Stimulated activated naive CD8-positive, alpha-beta T cell treated with anti-CD3 and anti-CD28 coated beads, Interleukin-15, amount 100 ng/mL, for 72 hours (primary cell): ENCODE measurements at regions not wholly inside any gene's neighbourhood (a gene's known extent, or its start where the extent isn't known, plus 50 kb on each side); places are given as distances from the start of the nearest gene placed in this dataset.
"Not testable (repeated sequence)": the region's sequence is repeated elsewhere in the genome, so short reads cannot be mapped to it uniquely, and the experiment has no call there.

Source experiments
- ATAC-seq: fragments of 150-1000 bp; cut with Tn5 transposase; 2 replicates; pipeline ENCODE4 v1.10.0; 2021; ENCODE audit warnings: mild to moderate bottlenecking, moderate library complexity
- DNase-seq, 2 donors: peaks; one replicate each; pipeline ENCODE4 v3.0.0; 2021 to 2022
- H3K27ac Mint-ChIP-seq, 2 donors: one replicate each; pipeline ENCODE4 v1.8.0; 2022; ENCODE audit warnings: mild to moderate bottlenecking in 2 of 2, mixed read lengths in 2 of 2, moderate library complexity in 2 of 2
- H3K27me3 Mint-ChIP-seq: one replicate; pipeline ENCODE4 v1.8.0; 2022; ENCODE audit warnings: mixed read lengths
- H3K4me1 Mint-ChIP-seq: one replicate; pipeline ENCODE4 v1.8.0; 2022; ENCODE audit warnings: mild to moderate bottlenecking, mixed read lengths
- H3K4me3 Mint-ChIP-seq, 2 donors: one replicate each; pipeline ENCODE4 v1.8.0; 2022; ENCODE audit warnings: mild to moderate bottlenecking in 2 of 2, mixed read lengths in 2 of 2, moderate library complexity in 1 of 2
- H3K9me3 Mint-ChIP-seq, 2 donors: one replicate each; pipeline ENCODE4 v1.8.0; 2022; ENCODE audit warnings: mixed read lengths in 2 of 2

DNA sequence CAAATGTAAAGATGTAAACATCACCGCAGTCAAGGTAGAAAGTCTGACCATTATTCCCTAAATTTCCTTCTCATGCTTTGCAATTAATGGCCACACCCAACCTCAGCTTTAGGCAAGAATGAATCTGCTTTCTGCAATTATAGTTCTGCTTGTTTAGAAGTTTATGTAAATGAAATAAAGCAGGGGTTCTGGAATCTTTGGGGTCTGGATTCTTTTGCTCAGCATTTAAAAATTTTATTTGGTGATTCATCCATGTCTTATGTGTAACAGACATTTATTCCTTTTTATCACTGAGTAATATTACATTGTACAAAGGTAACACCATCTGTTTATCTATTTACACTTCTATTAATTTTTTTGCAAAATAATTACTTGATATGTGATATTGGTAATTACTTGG lies 613.6 kb downstream of the UTRN start:
- no peak overlapping the region for H3K4me3 Mint-ChIP-seq
- ATAC-seq: no peak
- no peak for DNase-seq
- H3K4me1 Mint-ChIP-seq: peaks cover 5% of the 10 kb centered on the region
- peaks cover 16 to 17% of the 10 kb centered on the region in 2 donors for H3K9me3 Mint-ChIP-seq
- H3K27me3 Mint-ChIP-seq: peaks cover 9% of the 10 kb centered on the region
- H3K27ac Mint-ChIP-seq: no peak overlapping the region

DNA sequence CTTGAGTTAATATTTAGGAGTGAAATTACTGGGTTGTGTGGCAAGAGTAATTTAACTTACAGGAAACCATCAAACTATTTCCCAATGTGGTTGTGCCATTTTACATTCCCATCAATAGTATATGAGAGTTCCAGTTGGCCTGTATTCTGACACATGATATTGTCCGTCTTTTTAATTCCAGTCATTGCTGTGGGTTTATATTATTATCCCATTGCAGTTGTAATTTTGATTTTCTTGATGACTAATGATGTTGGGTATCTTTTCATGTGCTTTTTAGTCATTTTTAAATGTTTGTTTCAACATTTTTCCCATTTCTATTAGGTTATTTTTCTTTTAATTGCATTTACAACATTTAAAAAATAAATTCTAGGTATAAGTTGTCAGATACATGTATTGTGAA lies 614.0 kb downstream of the UTRN start:
- Mint-ChIP-seq H3K4me1 (peaks cover 5% of the 10 kb centered on the region), H3K9me3 (peaks cover 16 to 18% of the 10 kb centered on the region in 2 donors), H3K4me3 (no peak overlapping the region), H3K27ac (no peak overlapping the region), H3K27me3 (peaks cover 9% of the 10 kb centered on the region)
- ATAC-seq (no peak), DNase-seq (no peak)

DNA sequence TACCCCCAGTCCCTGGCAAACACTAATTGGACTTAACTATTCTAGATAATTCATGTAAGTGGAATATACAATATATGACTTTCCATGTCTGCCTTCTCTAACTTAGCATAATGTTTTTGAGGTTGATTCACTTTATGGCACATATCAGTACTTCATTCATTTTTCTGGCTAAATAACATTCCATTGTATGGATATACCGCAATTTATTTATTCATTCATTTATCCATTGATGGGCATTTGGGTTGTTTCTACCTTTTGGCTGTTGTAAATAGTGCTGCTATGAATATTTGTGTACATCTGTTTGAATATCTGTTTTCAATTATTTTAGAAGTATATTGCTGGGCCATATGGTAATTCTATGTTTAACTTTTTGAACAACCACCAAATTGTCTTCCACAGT lies 616.3 kb downstream of the UTRN start:
- no peak overlapping the region for H3K4me3 Mint-ChIP-seq
- peaks cover 5% of the 10 kb centered on the region for H3K4me1 Mint-ChIP-seq
- ATAC-seq (no peak), DNase-seq (no peak)
- no peak overlapping the region for H3K27ac Mint-ChIP-seq
- peaks cover 16 to 18% of the 10 kb centered on the region in 2 donors for H3K9me3 Mint-ChIP-seq
- H3K27me3 Mint-ChIP-seq: peaks cover 9% of the 10 kb centered on the region

DNA sequence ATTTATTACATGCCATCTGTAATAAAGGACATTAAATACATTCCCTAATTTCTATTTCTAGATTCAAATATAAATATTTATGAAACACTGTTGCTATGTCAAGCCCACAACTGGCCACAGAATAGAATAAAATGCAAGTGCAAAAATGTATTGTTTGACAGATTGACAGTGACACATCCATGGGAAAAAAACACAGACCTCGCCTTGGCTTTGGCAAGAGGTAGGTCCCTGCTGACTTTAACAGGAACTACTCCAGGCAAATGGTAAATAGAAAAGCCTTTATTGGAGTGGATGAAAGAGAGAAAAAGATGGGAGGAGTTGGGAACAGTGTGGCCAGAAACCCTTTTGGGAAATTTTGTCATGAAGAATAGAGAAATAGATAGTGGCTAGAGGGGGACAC lies 622.9 kb downstream of the UTRN start:
- no peak overlapping the region for H3K27ac Mint-ChIP-seq
- peaks cover 14% of the 10 kb centered on the region for H3K27me3 Mint-ChIP-seq
- DNase-seq: no peak
- peaks cover 2 to 9% of the 10 kb centered on the region in 2 donors for H3K9me3 Mint-ChIP-seq
- H3K4me1 Mint-ChIP-seq: peaks cover 5% of the 10 kb centered on the region
- no peak overlapping the region for H3K4me3 Mint-ChIP-seq
- no peak for ATAC-seq

DNA sequence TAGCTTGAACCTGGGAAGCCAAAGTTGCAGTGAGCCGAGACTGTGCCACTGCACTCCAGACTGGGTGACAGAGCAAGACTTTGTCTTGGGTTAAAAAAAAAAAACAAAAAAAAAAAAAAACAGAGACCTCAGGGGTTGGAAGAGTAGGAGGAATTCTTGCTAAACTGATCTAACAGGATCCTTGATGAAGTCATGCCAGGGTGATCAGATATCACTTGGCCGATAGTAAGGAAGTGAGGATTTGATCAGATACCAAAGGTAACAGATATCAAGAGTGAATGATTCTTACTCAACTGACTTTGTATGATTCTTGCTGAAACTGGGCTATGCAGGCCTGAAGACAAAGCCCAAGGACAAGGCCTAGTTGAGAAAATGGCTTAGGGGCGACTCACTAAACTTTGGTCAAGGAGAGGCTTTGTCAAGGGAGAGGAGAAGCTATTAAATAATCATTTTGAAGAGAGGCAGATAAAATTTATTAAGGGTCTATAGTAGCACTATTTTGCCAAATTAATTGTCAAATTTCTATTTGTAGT lies 624.7 kb downstream of the UTRN start:
- Mint-ChIP-seq H3K4me1 (peaks cover 5% of the 10 kb centered on the region), H3K27ac (no peak overlapping the region), H3K4me3 (no peak overlapping the region), H3K27me3 (peaks cover 12% of the 10 kb centered on the region), H3K9me3 (no peaks in the 10 kb centered on the region)
- DNase-seq (no peak), ATAC-seq (no peak)

DNA sequence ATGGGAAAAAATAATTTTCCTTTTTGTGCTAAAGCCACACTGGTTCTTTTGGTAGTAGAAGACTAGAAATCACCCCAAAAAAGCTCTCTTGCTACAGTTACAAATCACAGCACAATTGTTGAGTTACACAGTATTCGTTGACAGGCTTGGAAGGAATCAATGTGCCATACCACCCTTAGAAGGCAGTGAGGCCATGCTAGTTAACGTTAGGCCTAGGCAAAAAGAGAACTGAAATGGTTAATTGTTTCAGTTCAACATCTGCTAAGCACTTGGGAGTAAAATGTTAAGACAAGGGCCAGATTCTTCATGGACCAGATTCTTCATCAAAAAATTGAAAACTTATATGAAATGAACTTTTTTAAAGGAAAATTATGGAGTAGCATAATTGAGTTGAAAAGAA lies 626.2 kb downstream of the UTRN start:
- Mint-ChIP-seq H3K9me3 (no peaks in the 10 kb centered on the region), H3K4me1 (peaks cover 5% of the 10 kb centered on the region), H3K4me3 (no peak overlapping the region), H3K27ac (no peak overlapping the region), H3K27me3 (peaks cover 20% of the 10 kb centered on the region)
- DNase-seq (no peak), ATAC-seq (no peak)

DNA sequence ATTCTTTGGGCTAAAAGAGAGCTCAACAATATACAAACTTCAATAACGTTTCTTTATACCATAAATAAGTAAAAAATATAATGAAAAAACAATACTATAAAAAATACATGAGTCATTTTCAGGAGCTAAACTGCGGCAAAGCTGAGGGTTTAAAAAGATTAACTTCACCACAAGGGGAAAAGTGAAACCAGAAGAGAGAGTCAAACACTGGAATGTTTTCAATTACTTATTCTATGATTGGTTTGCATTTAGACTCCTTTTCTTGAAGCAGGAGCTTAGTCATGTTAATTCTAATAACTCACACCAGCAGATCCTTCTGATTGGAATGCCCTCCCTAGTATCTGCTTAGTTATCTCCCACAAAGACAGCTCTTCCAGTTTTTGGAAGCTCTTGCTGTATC lies 627.3 kb downstream of the UTRN start:
- Mint-ChIP-seq H3K4me3 (no peak overlapping the region), H3K27ac (no peak overlapping the region), H3K4me1 (peaks cover 5% of the 10 kb centered on the region), H3K9me3 (no peaks in the 10 kb centered on the region), H3K27me3 (peaks cover 24% of the 10 kb centered on the region)
- DNase-seq (no peak), ATAC-seq (no peak)

DNA sequence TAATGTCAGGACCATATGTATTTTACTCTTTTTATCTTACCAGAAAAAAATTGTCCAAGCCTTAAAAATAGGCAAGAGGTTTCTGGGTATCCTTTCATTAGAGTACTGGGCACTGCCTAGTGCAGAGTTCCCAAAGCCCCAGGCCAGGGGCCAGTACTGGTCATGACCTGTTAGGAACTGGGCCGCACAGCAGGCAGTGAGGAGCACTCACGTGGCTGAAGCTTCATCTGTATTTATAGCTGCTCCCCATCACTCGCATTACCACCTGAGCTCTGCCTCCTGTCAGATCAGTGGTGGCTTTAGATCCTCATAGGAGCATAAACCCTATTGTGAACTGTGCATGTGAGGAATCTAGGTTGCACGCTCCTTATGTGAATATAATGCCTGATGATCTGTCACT lies 632.9 kb downstream of the UTRN start:
- Mint-ChIP-seq H3K9me3 (no peaks in the 10 kb centered on the region), H3K4me3 (no peak overlapping the region), H3K27ac (no peak overlapping the region), H3K4me1 (no peaks in the 10 kb centered on the region), H3K27me3 (peaks cover 14% of the 10 kb centered on the region)
- ATAC-seq (no peak), DNase-seq (no peak)

DNA sequence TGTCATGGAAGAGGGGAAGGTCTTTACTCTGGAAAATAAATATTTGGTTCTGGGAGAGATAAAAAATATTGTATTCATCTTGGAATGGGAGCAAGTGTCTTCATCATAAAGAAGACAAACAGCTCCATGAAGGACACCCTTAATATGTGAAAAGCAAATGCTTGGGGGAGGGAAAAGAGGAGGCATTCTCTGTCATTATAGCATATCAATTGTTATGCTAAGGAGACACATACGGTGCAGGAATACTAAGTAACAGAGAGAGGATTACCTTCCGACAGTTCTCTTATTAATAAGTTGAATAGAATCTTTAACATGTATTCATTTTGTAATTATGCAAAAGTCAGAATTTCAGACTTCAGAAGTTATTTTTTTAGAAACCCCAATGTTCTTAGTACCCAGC lies 634.4 kb downstream of the UTRN start:
- Mint-ChIP-seq H3K27ac (no peak overlapping the region), H3K4me1 (no peaks in the 10 kb centered on the region), H3K4me3 (no peak overlapping the region), H3K9me3 (no peaks in the 10 kb centered on the region), H3K27me3 (peaks cover 14% of the 10 kb centered on the region)
- ATAC-seq (no peak), DNase-seq (no peak)

DNA sequence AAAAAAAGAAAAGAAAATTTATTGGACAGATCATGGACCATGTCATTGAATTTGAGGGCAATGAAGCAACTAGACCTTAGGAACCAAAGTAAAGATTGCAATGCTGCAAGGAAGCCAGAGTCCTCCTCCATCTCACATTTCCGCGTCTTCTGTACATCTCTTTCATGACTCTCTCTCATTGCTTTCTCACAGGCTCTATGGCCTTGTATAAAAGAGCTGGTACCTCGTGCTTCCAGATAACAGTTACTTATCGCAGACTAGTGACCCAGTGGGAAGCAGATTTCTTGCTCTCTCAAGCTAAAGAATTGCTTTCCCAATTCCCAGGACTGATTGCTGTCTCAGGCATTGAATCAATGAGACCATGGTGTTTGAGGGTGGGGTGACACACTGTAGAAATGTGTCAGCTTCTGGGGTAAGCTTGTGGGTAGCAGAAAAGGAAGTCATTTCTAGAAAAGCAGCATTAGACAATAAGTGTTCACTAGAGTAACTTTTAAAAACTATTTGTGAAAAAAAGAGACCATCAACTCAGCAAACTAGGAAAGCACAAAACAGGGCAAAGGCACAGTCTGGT lies 635.3 kb downstream of the UTRN start:
- ATAC-seq (peak; percentile 54), DNase-seq (no peak)
- H3K9me3 Mint-ChIP-seq: no peaks in the 10 kb centered on the region
- H3K4me1 Mint-ChIP-seq: no peaks in the 10 kb centered on the region
- H3K27ac Mint-ChIP-seq: no peak overlapping the region
- H3K27me3 Mint-ChIP-seq: peaks cover 14% of the 10 kb centered on the region
- no peak overlapping the region for H3K4me3 Mint-ChIP-seq

DNA sequence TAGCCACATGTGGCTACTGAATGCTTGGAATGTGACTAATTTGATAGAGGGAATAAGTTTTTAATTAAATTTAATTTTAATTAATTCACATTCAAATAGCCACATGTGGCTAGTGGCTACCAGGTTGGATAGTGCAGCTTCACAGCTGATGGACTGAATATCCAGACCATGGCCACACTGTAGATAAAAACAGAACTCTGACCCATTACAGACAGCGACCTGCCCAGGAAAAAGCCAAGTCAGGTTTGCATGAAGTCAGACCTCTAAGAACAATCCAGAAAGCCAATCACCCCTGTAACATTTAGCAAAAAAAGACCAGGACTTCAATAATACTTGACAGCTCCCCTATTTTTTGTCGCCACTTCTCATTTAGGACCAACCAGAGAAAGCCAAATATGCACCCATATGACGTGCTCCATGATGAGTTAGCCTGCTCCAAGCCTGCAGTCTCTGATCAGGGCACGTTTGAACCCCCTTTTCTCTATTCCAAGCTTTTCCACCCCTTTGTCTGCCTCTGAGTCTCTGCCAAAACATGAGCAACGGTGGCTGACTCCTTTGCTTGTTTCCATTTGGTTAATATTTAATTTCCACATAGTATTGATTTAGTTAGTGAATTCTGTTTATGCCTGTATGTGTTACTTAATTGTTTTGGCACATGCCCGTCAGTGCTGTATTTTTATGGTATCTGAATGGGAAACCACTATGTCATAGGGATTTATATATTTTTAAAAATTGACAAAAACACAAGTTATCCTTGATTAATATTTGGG lies 636.3 kb downstream of the UTRN start:
- Mint-ChIP-seq H3K9me3 (no peaks in the 10 kb centered on the region), H3K27ac (no peak overlapping the region), H3K4me1 (no peaks in the 10 kb centered on the region), H3K27me3 (peaks cover 5% of the 10 kb centered on the region), H3K4me3 (no peak overlapping the region)
- DNase-seq (no peak), ATAC-seq (no peak)

DNA sequence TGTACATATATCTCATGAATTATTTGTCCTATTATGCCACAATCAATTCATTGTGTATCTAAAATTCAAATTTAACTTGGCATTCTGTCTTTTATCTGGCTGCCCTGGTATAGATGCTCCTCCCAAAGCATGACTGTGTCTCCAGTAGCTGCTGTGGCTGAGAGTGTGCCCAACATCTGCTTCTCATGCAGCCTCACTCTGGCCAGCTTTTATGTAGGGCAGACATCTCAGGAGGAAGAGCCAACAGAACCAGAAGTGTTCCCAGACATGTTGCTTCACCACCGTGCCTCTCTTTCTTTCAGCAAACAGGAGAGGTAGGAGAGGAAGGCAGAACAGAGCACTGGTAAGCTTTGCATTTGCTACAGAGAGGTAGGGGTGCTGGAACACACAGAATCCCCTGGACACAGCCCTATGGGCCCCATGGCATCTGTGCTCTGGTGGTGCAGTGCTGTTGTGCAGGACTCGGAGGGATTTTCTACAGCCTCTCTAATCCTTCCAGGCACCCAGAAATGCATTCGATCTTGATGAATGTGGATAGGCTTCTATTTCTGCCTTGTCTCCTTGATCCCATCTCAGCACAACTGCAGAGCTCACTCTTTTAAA lies 637.1 kb downstream of the UTRN start:
- H3K4me1 Mint-ChIP-seq: no peaks in the 10 kb centered on the region
- no peak for ATAC-seq
- H3K4me3 Mint-ChIP-seq: no peak overlapping the region
- no peak for DNase-seq
- H3K9me3 Mint-ChIP-seq: no peaks in the 10 kb centered on the region
- H3K27ac Mint-ChIP-seq: no peak overlapping the region
- no peaks in the 10 kb centered on the region for H3K27me3 Mint-ChIP-seq

DNA sequence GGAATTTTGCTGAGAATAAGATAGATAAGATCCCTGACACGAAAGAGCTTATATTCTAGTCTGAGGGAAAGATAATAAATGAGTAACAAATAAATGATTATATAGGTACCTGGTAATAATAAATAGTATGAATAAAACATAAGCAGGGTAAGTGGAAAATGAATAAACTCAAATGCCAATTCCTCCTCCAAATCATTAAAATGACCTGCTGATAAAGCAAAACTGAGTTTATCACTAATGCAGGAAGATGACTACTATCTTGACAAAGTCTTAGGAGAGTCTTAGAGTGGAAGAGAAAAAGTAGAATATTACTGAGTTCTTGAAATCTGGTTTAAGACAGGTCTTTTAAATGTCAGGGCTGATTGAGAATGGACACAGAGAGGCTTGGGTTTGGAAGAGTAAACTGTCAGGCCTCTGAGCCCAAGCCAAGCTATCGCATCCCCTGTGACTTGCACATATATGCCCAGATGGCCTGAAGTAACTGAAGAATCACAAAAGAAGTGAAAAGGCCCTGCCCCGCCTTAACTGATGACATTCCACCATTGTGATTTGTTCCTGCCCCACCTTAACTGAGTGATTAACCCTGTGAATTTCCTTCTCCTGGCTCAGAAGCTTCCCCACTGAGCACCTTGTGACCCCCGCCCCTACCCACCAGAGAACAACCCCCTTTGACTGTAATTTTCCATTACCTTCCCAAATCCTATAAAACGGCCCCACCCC lies 637.8 kb downstream of the UTRN start:
- H3K4me3 Mint-ChIP-seq, ATAC-seq, H3K9me3 Mint-ChIP-seq, DNase-seq, H3K27ac Mint-ChIP-seq, H3K27me3 Mint-ChIP-seq, H3K4me1 Mint-ChIP-seq: not testable (repeated sequence)

DNA sequence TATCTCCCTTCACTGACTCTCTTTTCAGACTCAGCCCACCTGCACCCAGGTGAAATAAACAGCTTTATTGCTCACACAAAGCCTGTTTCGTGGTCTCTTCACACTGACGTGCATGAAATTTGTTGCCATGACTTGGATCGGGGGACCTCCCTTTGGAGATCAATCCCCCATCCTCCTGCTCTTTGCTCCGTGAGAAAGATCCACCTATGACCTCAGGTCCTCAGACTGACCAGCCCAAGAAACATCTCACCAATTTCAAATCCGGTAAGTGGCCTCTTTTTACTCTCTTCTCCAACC lies 638.3 kb downstream of the UTRN start:
- H3K4me3 Mint-ChIP-seq, H3K27ac Mint-ChIP-seq, H3K27me3 Mint-ChIP-seq, H3K9me3 Mint-ChIP-seq, H3K4me1 Mint-ChIP-seq, ATAC-seq, DNase-seq: not testable (repeated sequence)

DNA sequence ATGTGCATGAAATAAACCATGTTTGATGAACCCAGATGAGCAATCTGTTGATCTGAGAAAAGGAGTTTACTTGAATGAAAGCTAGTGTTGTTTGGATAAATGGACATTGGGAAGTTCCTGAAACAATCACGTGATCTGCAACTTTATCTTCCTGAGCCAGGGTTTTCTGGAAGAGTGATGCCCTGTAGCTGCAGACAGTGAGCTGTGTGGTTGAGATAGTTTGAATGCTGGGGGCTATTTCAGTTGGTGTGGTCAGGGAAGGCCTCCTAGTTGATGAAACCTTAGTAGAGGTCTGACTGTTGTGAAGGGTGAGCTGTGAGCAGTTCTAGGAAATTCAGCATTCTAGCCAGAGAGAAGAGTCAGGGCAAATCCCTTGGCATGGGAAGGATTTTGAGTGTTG lies 643.7 kb downstream of the UTRN start:
- ATAC-seq: no peak
- Mint-ChIP-seq H3K4me1 (no peaks in the 10 kb centered on the region), H3K9me3 (no peaks in the 10 kb centered on the region), H3K4me3 (no peak overlapping the region), H3K27me3 (no peaks in the 10 kb centered on the region), H3K27ac (no peak overlapping the region)
- DNase-seq: no peak

DNA sequence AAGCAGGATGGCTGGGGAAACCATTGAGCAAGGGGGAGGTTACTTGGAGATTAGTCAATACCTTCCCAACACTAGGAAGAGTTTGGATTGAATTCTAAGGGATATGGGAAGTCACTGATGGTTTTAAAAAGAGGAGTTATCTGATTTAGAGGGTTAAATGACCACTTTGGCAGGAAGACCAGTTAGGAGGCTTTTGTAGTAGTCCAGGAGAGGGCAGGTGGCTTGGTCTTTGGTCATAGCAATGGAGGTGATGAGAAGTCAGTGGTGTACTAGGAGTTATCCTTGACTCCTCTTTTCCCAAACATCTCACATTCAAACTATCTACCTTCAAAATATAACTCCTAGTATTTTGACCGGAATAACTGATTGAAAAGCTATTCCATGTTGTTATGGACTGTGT lies 644.1 kb downstream of the UTRN start:
- Mint-ChIP-seq H3K4me3 (no peak overlapping the region), H3K27ac (no peak overlapping the region), H3K9me3 (peaks cover under 1 to 2% of the 10 kb centered on the region in 2 donors), H3K27me3 (no peaks in the 10 kb centered on the region), H3K4me1 (no peaks in the 10 kb centered on the region)
- no peak for DNase-seq
- no peak for ATAC-seq
